Activated CD4-positive, alpha-beta T cell treated with anti-CD3 and anti-CD28 coated beads for 36 hours (primary cell): ENCODE measurements at regions not wholly inside any gene's neighbourhood (a gene's known extent, or its start where the extent isn't known, plus 50 kb on each side); places are given as distances from the start of the nearest gene placed in this dataset.

ENCODE experiments used
- ATAC-seq: fragments of 200-7000 bp; cut with Tn5 transposase; one replicate; pipeline ENCODE4 v1.10.0; 2021; ENCODE audit warnings: mild to moderate bottlenecking, moderate library complexity
- CTCF ChIA-PET: fragments of 350-600 bp; sonication (Branson Sonifier 250); formaldehyde crosslinking; loops from one replicate; lab custom pipeline; 2021; ENCODE audit warnings: antibody characterized with exemption; lab: Charles Lee
- POLR2A ChIA-PET: fragments of 350-600 bp; sonication (Branson Sonifier 250); formaldehyde crosslinking; loops from one replicate; lab custom pipeline; 2021; ENCODE audit warnings: antibody characterized with exemption, inconsistent platforms; lab: Charles Lee
- DNase-seq: peaks from one replicate; pipeline ENCODE4 v3.0.0-alpha.2; 2020
- H3K27ac Mint-ChIP-seq: one replicate; pipeline ENCODE4 v1.8.0; 2021; ENCODE audit warnings: mixed read lengths
- H3K27me3 Mint-ChIP-seq: one replicate; pipeline ENCODE4 v1.8.0; 2021; ENCODE audit warnings: mixed read lengths
- H3K36me3 Mint-ChIP-seq: one replicate; pipeline ENCODE4 v1.8.0; 2021; ENCODE audit warnings: low read depth, mixed read lengths
- H3K4me1 Mint-ChIP-seq: one replicate; pipeline ENCODE4 v1.8.0; 2021; ENCODE audit warnings: mixed read lengths
- H3K4me3 Mint-ChIP-seq: one replicate; pipeline ENCODE4 v1.8.0; 2021; ENCODE audit warnings: mild to moderate bottlenecking, moderate library complexity, mixed read lengths
- H3K9me3 Mint-ChIP-seq: one replicate; pipeline ENCODE4 v1.8.0; 2021; ENCODE audit warnings: low read depth, mixed read lengths
- intact Hi-C, 2 experiments: fragments of 100-400 bp; cut with DNase I in 1 of 2; cut with micrococcal nuclease in 1 of 2; formaldehyde crosslinking; loops; one replicate each; pipeline versions ENCODE4 v1.14.2 to v1.15.1; 2022 to 2024; cut with DNase I, micrococcal nuclease

DNA sequence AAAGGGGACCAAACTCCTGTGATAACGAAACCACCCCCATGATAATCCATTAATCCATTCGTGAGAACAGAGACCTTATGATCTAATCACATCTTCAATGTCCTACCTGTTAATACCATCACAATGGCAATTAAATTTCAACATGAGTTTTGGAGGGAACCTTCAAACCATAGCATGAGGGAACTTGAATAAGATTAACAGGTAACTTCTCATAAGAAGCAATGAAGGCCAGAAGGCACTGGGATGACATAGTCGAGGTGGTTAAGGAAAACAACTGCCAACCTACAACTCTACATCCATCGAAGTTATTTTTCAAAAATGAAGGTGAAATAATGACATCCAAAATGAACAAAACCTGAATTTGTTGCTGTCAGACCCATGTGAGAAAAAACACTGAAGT, 478.9 kb downstream of the EDEM1 start:
- H3K4me3 Mint-ChIP-seq, result no peak overlapping the region

GRCh38 chr3:5673521-5673920, 486.0 kb downstream of the EDEM1 start:
- ATAC-seq (no peak), DNase-seq (no peak)
- Mint-ChIP-seq H3K27me3 (peaks cover 2% of the 10 kb centered on the region), H3K4me3 (no peak overlapping the region), H3K36me3 (no peaks in the 10 kb centered on the region), H3K4me1 (no peaks in the 10 kb centered on the region), H3K9me3 (peaks cover 2% of the 10 kb centered on the region), H3K27ac (no peak overlapping the region)
- ChIA-PET POLR2A (no interaction called here), CTCF (no interaction called here)
- intact Hi-C loops, result no loop called here

More for the DNA sequence above, 478.9 kb downstream of the EDEM1 start:
- POLR2A ChIA-PET, result no interaction called here
- no peaks in the 10 kb centered on the region for H3K4me1 Mint-ChIP-seq
- intact Hi-C loops, result no loop called here
- DNase-seq (no peak), ATAC-seq (no peak)
- peaks cover 21% of the 10 kb centered on the region for H3K9me3 Mint-ChIP-seq
- no peak overlapping the region for H3K27ac Mint-ChIP-seq
- no peaks in the 10 kb centered on the region for H3K36me3 Mint-ChIP-seq
- CTCF ChIA-PET, result no interaction called here
- no peaks in the 10 kb centered on the region for H3K27me3 Mint-ChIP-seq

GRCh38 chr3:5675319-5675718, 487.8 kb downstream of the EDEM1 start:
- H3K27ac Mint-ChIP-seq, result no peak overlapping the region
- ATAC-seq (no peak), DNase-seq (no peak)
- H3K4me1 Mint-ChIP-seq, result no peaks in the 10 kb centered on the region
- H3K36me3 Mint-ChIP-seq, result no peaks in the 10 kb centered on the region
- POLR2A ChIA-PET, result no interaction called here
- H3K4me3 Mint-ChIP-seq, result no peak overlapping the region
- CTCF ChIA-PET, result no interaction called here
- H3K27me3 Mint-ChIP-seq, result peaks cover 2% of the 10 kb centered on the region
- H3K9me3 Mint-ChIP-seq, result peaks cover 4% of the 10 kb centered on the region
- intact Hi-C loops, result no loop called here

- ATAC-seq (no peak), DNase-seq (no peak)
- Mint-ChIP-seq H3K4me3 (no peak overlapping the region), H3K27ac (no peak overlapping the region), H3K27me3 (peaks cover 2% of the 10 kb centered on the region), H3K9me3 (peaks cover 4% of the 10 kb centered on the region), H3K4me1 (no peaks in the 10 kb centered on the region), H3K36me3 (no peaks in the 10 kb centered on the region)
- CTCF ChIA-PET, result no interaction called here
- POLR2A ChIA-PET, result no interaction called here
- intact Hi-C loops, result no loop called here
These were observed 490.0 kb downstream of the EDEM1 start for GRCh38 chr3:5677555-5677954.

DNA sequence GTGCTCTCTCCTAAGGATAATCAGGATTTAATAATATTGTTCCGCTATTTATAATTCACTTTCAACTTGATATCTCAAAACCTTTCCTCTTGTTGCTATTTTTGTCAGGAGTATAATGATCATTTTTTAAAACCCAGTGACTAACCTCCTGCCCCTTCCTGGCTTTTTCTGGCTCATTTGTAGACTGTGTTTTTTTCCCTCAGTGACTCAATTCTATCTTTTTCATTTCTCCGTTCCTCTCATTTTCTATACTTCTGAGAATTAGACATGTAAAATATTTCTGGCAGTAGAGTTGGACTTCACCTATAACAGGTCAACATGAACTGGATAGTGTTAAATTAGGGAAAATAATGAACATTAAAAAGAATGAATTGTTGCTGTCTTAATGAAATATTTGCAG, 490.7 kb downstream of the EDEM1 start:
- Mint-ChIP-seq H3K4me1 (no peaks in the 10 kb centered on the region), H3K9me3 (peaks cover 4% of the 10 kb centered on the region), H3K36me3 (no peaks in the 10 kb centered on the region), H3K27me3 (peaks cover 2% of the 10 kb centered on the region), H3K27ac (no peak overlapping the region), H3K4me3 (no peak overlapping the region)
- CTCF ChIA-PET, result no interaction called here
- ATAC-seq (no peak), DNase-seq (no peak)
- POLR2A ChIA-PET, result no interaction called here
- intact Hi-C loops, result no loop called here

GRCh38 chr3:5678844-5679243, 491.3 kb downstream of the EDEM1 start:
- Mint-ChIP-seq H3K27ac (no peak overlapping the region), H3K4me3 (no peak overlapping the region), H3K4me1 (no peaks in the 10 kb centered on the region), H3K27me3 (peaks cover 2% of the 10 kb centered on the region), H3K36me3 (no peaks in the 10 kb centered on the region), H3K9me3 (peaks cover 3% of the 10 kb centered on the region)
- intact Hi-C loops, result no loop called here
- ATAC-seq, result no peak
- ChIA-PET CTCF (no interaction called here), POLR2A (no interaction called here)
- no peak for DNase-seq

DNA sequence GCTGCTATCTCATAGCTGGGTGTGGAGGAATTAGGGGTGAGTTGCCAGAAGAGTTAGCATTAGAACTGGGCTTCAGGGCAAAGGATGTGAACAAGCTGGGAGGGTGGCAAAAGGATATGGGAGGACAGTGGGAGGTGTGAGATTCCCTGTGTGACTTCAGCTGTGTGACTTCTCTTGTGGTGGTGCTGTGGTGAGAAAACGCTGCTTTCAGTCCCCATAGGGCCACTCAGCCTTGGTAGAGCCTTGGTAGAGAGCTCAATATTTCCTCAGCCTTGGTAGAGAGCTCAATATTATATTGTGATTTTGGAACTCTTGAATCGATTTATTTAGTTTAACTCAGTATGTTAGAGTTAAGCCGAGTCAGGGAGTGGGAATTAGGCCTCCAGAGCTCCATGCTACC, 499.7 kb downstream of the EDEM1 start:
- intact Hi-C loops, result no loop called here
- POLR2A ChIA-PET, result no interaction called here
- no peaks in the 10 kb centered on the region for H3K4me1 Mint-ChIP-seq
- H3K4me3 Mint-ChIP-seq, result no peak overlapping the region
- H3K27ac Mint-ChIP-seq, result no peak overlapping the region
- H3K27me3 Mint-ChIP-seq, result no peaks in the 10 kb centered on the region
- CTCF ChIA-PET, result interaction anchor here (0.6 kb wide), 1 partner anchor 910 kb away, joined by 3 read pairs; no protein-coding TSS in a partner anchor
- no peak for DNase-seq
- no peaks in the 10 kb centered on the region for H3K36me3 Mint-ChIP-seq
- ATAC-seq, result no peak
- peaks cover 13% of the 10 kb centered on the region for H3K9me3 Mint-ChIP-seq

DNA sequence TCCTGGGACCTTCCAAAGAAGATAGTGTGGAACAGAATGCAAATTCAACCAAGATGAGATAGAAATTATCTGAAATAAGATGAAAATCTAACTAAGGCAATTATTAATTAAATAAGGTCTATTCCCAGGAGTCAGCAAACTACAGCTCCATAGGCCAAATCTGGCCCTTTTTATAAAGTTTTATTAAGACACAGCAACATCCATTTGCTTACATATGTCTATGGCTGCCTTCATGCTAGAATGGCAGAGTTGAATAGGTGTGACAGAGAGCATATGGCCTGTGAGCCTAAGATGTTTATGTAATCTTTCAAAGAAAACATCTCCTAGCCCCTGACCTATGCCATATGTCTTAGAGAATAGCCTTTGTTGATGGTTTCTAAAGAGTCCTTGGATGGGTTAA, 503.0 kb downstream of the EDEM1 start:
- H3K27ac Mint-ChIP-seq, result no peak overlapping the region
- no peak overlapping the region for H3K4me3 Mint-ChIP-seq
- no peaks in the 10 kb centered on the region for H3K36me3 Mint-ChIP-seq
- POLR2A ChIA-PET, result no interaction called here
- no peak for ATAC-seq
- H3K27me3 Mint-ChIP-seq, result no peaks in the 10 kb centered on the region
- intact Hi-C loops, result no loop called here
- CTCF ChIA-PET, result no interaction called here
- no peaks in the 10 kb centered on the region for H3K4me1 Mint-ChIP-seq
- DNase-seq, result no peak
- H3K9me3 Mint-ChIP-seq, result peaks cover 13% of the 10 kb centered on the region

DNA sequence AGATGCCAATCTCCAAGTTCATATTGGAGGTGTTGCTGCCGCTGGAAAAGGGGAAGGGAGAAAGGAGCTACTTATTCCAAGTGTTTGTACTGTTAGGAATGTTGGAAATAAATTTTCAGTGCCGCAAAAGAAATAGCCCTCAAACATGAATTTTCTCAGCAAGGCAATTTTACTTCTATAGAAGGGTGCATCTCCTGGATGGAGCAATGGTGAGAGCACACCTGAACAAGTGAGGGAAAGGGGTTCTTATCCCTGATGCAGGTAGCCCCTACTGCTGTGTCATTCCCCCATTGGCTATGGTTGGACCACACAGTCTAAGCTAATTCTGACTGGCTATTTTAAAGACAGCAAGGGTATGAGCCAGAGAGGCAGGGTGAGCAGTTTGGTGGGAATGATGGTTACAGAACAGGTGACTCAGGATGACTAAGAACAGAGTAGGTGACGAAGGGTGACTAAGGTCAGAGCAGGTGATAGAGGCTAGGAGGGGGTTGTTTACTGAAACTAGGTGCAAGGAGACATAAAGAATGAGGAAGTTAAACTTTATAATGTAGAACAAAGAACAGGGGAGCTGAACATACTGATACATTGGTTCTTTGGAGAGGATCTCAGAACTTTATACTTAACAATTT, 503.5 kb downstream of the EDEM1 start:
- ATAC-seq (no peak), DNase-seq (no peak)
- CTCF ChIA-PET, result no interaction called here
- Mint-ChIP-seq H3K9me3 (peaks cover 10% of the 10 kb centered on the region), H3K36me3 (no peaks in the 10 kb centered on the region), H3K4me3 (no peak overlapping the region), H3K27me3 (no peaks in the 10 kb centered on the region), H3K27ac (no peak overlapping the region), H3K4me1 (no peaks in the 10 kb centered on the region)
- POLR2A ChIA-PET, result no interaction called here
- intact Hi-C loops, result no loop called here

DNA sequence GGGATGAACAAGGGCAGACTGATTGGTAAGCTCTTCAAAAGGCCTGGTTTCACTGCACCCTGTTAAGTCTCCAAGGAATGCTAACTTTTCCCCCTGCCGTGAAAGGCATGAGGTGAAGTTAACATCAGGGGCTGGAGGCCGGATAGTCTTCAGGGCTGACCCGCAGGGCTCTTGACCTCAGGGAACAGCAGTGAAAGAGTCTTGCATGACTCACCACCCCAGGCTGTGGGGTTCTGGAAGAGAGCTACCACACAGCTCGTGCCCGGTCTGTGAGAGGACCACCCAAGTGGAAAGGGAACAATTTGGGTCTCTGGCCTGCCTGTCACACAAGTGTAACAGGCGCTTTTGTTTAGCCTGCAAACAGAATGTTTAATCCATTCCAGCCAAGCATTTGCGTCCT, 504.9 kb downstream of the EDEM1 start:
- ChIA-PET POLR2A (no interaction called here), CTCF (no interaction called here)
- ATAC-seq (no peak), DNase-seq (no peak)
- Mint-ChIP-seq H3K4me3 (no peak overlapping the region), H3K4me1 (no peaks in the 10 kb centered on the region), H3K9me3 (peaks cover 9% of the 10 kb centered on the region), H3K27me3 (no peaks in the 10 kb centered on the region), H3K27ac (no peak overlapping the region), H3K36me3 (no peaks in the 10 kb centered on the region)
- intact Hi-C loops, result no loop called here

DNA sequence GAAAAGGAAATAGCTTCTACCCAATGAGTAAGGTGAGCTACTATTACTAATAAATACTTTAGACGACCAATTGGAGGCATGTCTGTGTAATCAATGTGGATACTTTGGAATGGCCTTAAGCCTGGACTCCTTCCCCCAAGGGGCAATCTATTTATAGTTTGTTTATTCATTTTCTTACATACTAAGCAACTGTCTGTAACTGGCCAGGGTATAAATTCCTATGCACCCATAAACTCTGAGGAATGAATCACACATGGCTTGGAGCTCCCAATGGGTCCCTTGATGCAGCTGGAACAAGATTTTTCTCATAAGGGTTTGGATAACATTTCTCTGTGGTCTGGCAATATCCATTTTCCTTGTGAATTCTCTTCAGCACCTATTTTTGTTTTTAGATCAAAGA, 506.8 kb downstream of the EDEM1 start:
- Mint-ChIP-seq H3K4me3 (no peak overlapping the region), H3K36me3 (no peaks in the 10 kb centered on the region), H3K4me1 (no peaks in the 10 kb centered on the region), H3K27ac (no peak overlapping the region), H3K9me3 (peaks cover 9% of the 10 kb centered on the region), H3K27me3 (peaks cover under 1% of the 10 kb centered on the region)
- POLR2A ChIA-PET, result no interaction called here
- intact Hi-C loops, result no loop called here
- CTCF ChIA-PET, result no interaction called here
- ATAC-seq (no peak), DNase-seq (no peak)

GRCh38 chr3:5698851-5699250, 511.3 kb downstream of the EDEM1 start:
- H3K36me3 Mint-ChIP-seq, result no peaks in the 10 kb centered on the region
- ChIA-PET CTCF (no interaction called here), POLR2A (no interaction called here)
- no peak overlapping the region for H3K4me3 Mint-ChIP-seq
- peaks cover 3% of the 10 kb centered on the region for H3K27me3 Mint-ChIP-seq
- DNase-seq, result no peak
- no peaks in the 10 kb centered on the region for H3K9me3 Mint-ChIP-seq
- intact Hi-C loops, result no loop called here
- H3K27ac Mint-ChIP-seq, result no peak overlapping the region
- no peaks in the 10 kb centered on the region for H3K4me1 Mint-ChIP-seq
- no peak for ATAC-seq

- intact Hi-C loops, result no loop called here
- H3K4me3 Mint-ChIP-seq, result no peak overlapping the region
- CTCF ChIA-PET, result no interaction called here
- POLR2A ChIA-PET, result no interaction called here
- peaks cover 3% of the 10 kb centered on the region for H3K27me3 Mint-ChIP-seq
- no peak for ATAC-seq
- DNase-seq, result no peak
- H3K9me3 Mint-ChIP-seq, result no peaks in the 10 kb centered on the region
- H3K27ac Mint-ChIP-seq, result no peak overlapping the region
- no peaks in the 10 kb centered on the region for H3K4me1 Mint-ChIP-seq
- no peaks in the 10 kb centered on the region for H3K36me3 Mint-ChIP-seq
These were observed 511.8 kb downstream of the EDEM1 start for GRCh38 chr3:5699313-5699712.
